ENCODE measurements at regions not wholly inside any gene's neighbourhood (a gene's known extent, or its start where the extent isn't known, plus 50 kb on each side); places are given as distances from the start of the nearest gene placed in this dataset.

DNA sequence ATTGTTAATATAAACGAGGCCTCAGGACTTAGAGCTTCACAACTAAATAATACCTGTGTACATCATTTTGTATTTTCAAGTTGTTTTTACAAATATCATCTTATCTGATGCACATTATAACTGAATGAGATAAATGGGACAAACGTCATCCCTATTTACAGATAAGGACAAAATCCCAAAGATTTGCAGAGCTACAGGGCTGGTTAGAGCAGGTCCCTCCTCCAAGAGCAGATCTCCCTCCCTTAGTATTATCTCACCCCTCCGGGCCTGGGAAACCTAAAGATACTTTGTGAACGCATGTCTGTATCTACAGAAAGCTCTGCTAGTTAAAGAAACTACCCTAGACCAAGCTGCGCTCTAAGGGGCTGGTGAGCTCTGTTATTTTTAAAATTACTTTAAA is 130.4 kb upstream of the PROKR2 start:
- no peak for TF ChIP-seq CTCF (conservative IDR thresholded peaks at IDR 0.05; ENCODE audit: low read length)
- TF ChIP-seq EZH2phosphoT487 (IDR thresholded peaks at IDR 0.05; ENCODE audit: borderline replicate concordance) = no peak
